ENCODE measurements at regions not wholly inside any gene's neighbourhood (a gene's known extent, or its start where the extent isn't known, plus 50 kb on each side); places are given as distances from the start of the nearest gene placed in this dataset.

- DNase-seq (ENCODE audit: low read depth in 2 of 2) = no peak
Observed at GRCh38 chr18:75618146-75618545, 190.6 kb upstream of the SMIM21 start.

GRCh38 chr18:75612456-75612855, 185.0 kb upstream of the SMIM21 start:
- DNase-seq (ENCODE audit: low read depth in 2 of 2) = no peak

- no peak for DNase-seq (ENCODE audit: low read depth in 2 of 2)
Observed at GRCh38 chr18:75607701-75608100, 180.2 kb upstream of the SMIM21 start.

GRCh38 chr18:75592527-75592926, 165.0 kb upstream of the SMIM21 start:
- no peak for DNase-seq (ENCODE audit: low read depth in 2 of 2)

DNA sequence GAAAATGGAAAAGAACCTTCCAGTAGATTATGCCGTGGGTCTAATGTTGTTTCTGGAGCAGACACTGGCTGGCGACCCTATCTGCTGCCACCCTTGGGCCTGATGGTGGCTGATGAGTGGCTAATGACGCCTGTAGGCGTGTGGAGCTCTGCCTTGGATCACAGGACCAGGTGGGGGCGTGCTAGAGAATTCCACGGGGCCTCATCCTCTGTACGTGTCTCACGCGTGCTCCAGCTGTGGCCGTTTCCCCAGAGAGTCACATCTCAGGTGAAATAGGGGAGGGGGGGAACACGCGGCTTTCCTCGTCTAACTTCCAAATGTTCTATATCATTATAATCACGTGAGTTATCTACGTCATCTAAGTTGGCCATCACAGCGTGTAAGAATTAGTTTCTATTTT, 160.9 kb upstream of the SMIM21 start:
- DNase-seq (ENCODE audit: low read depth in 2 of 2) = no peak

GRCh38 chr18:75587131-75587530, 159.6 kb upstream of the SMIM21 start:
- DNase-seq (ENCODE audit: low read depth in 2 of 2) = no peak

DNA sequence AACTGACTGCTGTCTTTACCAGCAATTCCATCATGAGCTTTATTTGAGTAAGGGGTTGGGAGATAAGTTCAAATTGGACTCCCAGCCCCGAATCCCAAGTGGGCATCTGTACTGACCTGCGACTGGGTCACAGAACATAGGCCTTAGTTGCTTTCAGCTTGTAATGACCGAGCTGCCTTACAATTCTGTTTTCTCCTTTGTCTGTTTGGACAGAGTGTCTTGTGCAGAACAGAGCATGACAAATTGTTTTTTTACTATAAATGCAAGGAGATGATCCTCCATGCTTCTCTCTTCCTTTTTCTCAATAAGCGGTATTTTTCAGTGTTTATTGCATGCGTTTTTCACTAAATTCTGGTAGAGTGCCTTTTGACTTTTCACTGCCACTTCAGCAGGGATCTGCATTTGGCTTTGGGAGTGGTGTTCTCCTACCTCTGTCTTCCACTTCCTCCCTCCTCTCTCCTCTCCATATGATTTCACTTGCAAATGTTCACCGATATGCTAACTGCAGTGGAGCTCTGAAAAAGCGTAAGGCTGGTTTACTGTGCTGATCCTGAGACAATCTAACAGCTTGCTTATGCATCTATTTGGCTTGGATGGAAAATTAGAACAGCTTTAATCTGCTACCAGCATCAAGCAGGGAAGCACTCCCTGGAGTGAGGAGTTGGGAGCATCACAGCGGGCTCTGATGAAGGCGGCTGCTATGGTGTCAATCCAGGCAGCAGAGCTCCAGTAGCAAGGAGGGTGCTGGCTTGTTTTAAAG, 158.8 kb upstream of the SMIM21 start:
- no peak for DNase-seq (ENCODE audit: low read depth in 2 of 2)

GRCh38 chr18:75582940-75583339, 155.4 kb upstream of the SMIM21 start:
- DNase-seq (ENCODE audit: low read depth in 2 of 2) = no peak

GRCh38 chr18:75582406-75582821, 154.9 kb upstream of the SMIM21 start:
- DNase-seq (ENCODE audit: low read depth in 2 of 2) = no peak

- DNase-seq (ENCODE audit: low read depth in 2 of 2) = no peak
Observed at GRCh38 chr18:75581336-75582131, 154.0 kb upstream of the SMIM21 start.

GRCh38 chr18:75574187-75574586, 146.7 kb upstream of the SMIM21 start:
- DNase-seq (ENCODE audit: low read depth in 2 of 2) = no peak

DNA sequence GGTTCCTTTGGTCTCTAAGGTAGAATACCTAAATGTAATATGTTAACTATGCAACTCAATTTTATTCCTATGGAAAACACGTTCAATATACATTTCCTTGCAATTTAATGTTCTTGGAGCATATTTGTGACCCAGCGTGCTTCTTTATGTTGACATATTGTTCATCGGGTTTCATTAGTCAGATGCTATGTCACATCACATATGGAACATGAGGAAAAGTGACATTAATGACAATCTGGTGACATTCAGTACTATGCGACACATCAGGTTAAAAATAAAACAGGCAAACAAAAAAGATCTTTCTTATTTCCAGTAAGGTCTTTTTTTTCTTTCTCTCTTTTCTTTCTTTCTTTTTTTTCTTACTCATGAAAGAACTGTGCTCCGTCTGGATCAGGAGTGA, 135.6 kb upstream of the SMIM21 start:
- no peak for DNase-seq (ENCODE audit: low read depth in 2 of 2)

- no peak for DNase-seq (ENCODE audit: low read depth in 2 of 2)
Observed at GRCh38 chr18:75562216-75562615, 134.7 kb upstream of the SMIM21 start.

- no peak for DNase-seq (ENCODE audit: low read depth in 2 of 2)
Observed at GRCh38 chr18:75558790-75559189, 131.3 kb upstream of the SMIM21 start.

GRCh38 chr18:75556841-75557240, 129.3 kb upstream of the SMIM21 start:
- DNase-seq (ENCODE audit: low read depth in 2 of 2) = no peak

DNA sequence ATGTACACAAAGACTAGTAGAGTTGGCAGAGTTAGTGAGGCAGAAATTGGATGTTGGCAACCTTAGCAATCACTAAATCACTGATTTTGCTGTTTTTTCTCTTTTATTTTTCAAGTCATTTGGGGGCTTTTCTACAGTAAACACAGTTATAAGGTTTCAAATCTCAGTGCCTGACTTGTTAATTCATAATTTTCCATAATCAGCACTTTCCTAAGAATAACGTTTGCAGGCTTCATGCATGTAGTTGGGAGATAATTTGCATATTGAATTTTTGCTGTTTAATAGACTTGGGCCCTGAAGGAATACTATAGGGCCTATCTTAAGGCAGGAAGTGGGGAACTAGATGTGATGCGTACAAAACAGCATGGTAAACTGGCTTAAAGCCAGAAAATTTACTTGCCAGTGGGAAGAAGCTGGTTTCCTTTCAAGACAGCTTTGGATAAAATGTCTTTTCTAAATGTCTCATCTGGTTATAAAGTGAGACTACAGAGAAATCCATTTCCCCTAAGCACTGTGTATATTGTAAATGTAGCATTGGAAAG, 127.2 kb upstream of the SMIM21 start:
- DNase-seq (ENCODE audit: low read depth in 2 of 2) = no peak

GRCh38 chr18:75554176-75554575, 126.7 kb upstream of the SMIM21 start:
- no peak for DNase-seq (ENCODE audit: low read depth in 2 of 2)

DNA sequence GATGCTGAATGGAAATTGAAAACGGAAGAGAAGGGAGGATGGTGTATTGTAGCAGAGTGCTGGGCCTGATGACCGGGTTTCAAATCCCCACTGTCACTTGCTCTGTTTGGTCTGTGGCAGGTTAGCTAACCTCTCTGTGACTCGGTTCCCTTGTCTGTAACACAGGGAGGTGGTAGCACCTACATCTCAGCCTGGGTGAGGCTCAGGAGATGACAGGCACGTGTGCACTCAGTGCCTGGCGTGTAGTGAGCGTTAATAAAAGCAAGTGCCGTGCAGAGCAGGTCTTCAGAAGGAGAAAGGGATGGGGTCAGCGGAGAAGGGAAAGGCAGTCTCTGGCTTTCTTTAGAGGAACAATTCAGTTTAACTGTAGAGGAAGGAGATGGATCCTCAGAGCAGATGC, 125.5 kb upstream of the SMIM21 start:
- no peak for DNase-seq (ENCODE audit: low read depth in 2 of 2)

GRCh38 chr18:75551071-75551470, 123.6 kb upstream of the SMIM21 start:
- no peak for DNase-seq (ENCODE audit: low read depth in 2 of 2)

- DNase-seq (ENCODE audit: low read depth in 2 of 2) = no peak
Observed at GRCh38 chr18:75548353-75548905, 120.9 kb upstream of the SMIM21 start.

- DNase-seq (ENCODE audit: low read depth in 2 of 2) = no peak
Observed at GRCh38 chr18:75546964-75547363, 119.5 kb upstream of the SMIM21 start.

- no peak for DNase-seq (ENCODE audit: low read depth in 2 of 2)
Observed at GRCh38 chr18:75545189-75545588, 117.7 kb upstream of the SMIM21 start.

DNA sequence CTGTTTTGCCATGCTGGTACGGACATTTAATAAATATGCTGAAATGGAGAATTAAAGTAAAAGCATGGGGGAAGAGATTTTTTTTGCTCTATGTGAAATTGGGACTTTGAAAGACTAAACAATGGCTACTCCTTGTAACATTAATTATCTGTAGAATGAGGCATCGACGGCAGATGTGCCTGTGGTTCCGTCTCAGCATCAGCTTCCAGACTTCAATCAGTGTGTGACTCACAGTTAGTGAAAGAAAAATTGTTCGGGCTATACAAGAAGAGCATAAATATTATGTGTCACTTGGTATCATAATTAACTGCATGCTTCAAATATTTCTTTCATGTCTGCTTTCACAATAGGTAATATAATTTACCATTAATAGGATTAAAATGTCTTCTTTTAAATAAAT, 117.0 kb upstream of the SMIM21 start:
- DNase-seq (ENCODE audit: low read depth in 2 of 2) = no peak

All from stimulated activated CD4-positive, alpha-beta T cell treated with anti-CD3 and anti-CD28 coated beads, Interleukin-15, amount 100 ng/mL, for 48 hours (primary cell).